IMR-90 (cell line): ENCODE measurements at regions not wholly inside any gene's neighbourhood (a gene's known extent, or its start where the extent isn't known, plus 50 kb on each side); places are given as distances from the start of the nearest gene placed in this dataset.

Experiments
- ATAC-seq: fragments of 200-7000 bp; cut with Tn5 transposase; 2 replicates; pipeline ENCODE4 v1.9.1; 2020; ENCODE audit warnings: low read depth, mild to moderate bottlenecking, moderate library complexity
- BruUV-seq: library from RNA; stranded (reverse); fragments of 400-500 nt; replicated peaks from 2 replicates; lab custom pipeline; 2021; lab: Mats Ljungman, UMichigan
- CTCF ChIA-PET: fragments of 300-600 bp; formaldehyde crosslinking; extraction: SDS; loops from one replicate; lab custom pipeline; 2021; ENCODE audit warnings: antibody characterized with exemption; lab: Yijun Ruan, JAX
- POLR2A ChIA-PET: fragments of 300-600 bp; sonication (Branson Sonifier 250); formaldehyde crosslinking; loops from one replicate; lab custom pipeline; 2022; ENCODE audit warnings: antibody characterized with exemption; ENCODE audit not compliant: unreplicated experiment; lab: Charles Lee
- DNase-seq: peaks from one replicate; pipeline ENCODE4 v3.0.0; 2013
- H2AFZ ChIP-seq: replicated peaks from 2 replicates; pipeline ENCODE3; 2013; ENCODE audit warnings: low read length, mild to moderate bottlenecking; ENCODE audit not compliant: poor library complexity
- H2AK5ac ChIP-seq: 2 replicates; pipeline ENCODE4 v1.6.1; 2013; ENCODE audit warnings: low read depth, low read length, inconsistent platforms
- H2AK9ac ChIP-seq: replicated peaks from 2 replicates; pipeline ENCODE3; 2013; ENCODE audit warnings: mild to moderate bottlenecking, low read depth, low read length, moderate library complexity; ENCODE audit not compliant: poor library complexity
- H2BK120ac ChIP-seq: 2 replicates; pipeline ENCODE4 v1.6.1; 2013; ENCODE audit warnings: low read depth, low read length, inconsistent platforms
- H2BK15ac ChIP-seq: 3 replicates; pipeline ENCODE4 v1.6.1; 2013; ENCODE audit warnings: low read depth, low read length, inconsistent platforms
- H2BK20ac ChIP-seq: 2 replicates; pipeline ENCODE4 v1.6.1; 2013; ENCODE audit warnings: low read depth, mild to moderate bottlenecking, inconsistent platforms, low read length, moderate library complexity
- H2BK5ac ChIP-seq: 2 replicates; pipeline ENCODE4 v1.6.1; 2013; ENCODE audit warnings: mild to moderate bottlenecking, low read depth, low read length, inconsistent platforms; ENCODE audit not compliant: poor library complexity, severe bottlenecking
- H3K14ac ChIP-seq: replicated peaks from 2 replicates; pipeline ENCODE4 v1.6.1; 2013; ENCODE audit warnings: low read depth, low read length, inconsistent platforms
- H3K18ac ChIP-seq: 2 replicates; pipeline ENCODE4 v1.6.1; 2013; ENCODE audit warnings: low read depth, low read length, control low read depth
- H3K23ac ChIP-seq: 2 replicates; pipeline ENCODE4 v1.6.1; 2013; ENCODE audit warnings: low read depth, low read length, inconsistent platforms
- H3K27ac ChIP-seq: 2 replicates; pipeline ENCODE4 v1.5.1; 2013; ENCODE audit warnings: mild to moderate bottlenecking, control low read depth, low read length; ENCODE audit not compliant: insufficient read depth
- H3K27me3 ChIP-seq: 2 replicates; pipeline ENCODE4 v1.6.1; 2013; ENCODE audit warnings: low read length; ENCODE audit not compliant: control insufficient read depth, insufficient read depth
- H3K36me3 ChIP-seq: 2 replicates; pipeline ENCODE4 v1.6.1; 2013; ENCODE audit warnings: low read length, mixed read lengths; ENCODE audit not compliant: control insufficient read depth, insufficient read depth
- H3K4ac ChIP-seq: 2 replicates; pipeline ENCODE4 v1.6.1; 2013; ENCODE audit warnings: low read depth, low read length, inconsistent platforms
- H3K4me1 ChIP-seq: 2 replicates; pipeline ENCODE4 v1.6.1; 2013; ENCODE audit warnings: low read length, mixed read lengths; ENCODE audit not compliant: control insufficient read depth, insufficient read depth
- H3K4me2 ChIP-seq: 2 replicates; pipeline ENCODE4 v1.6.1; 2013; ENCODE audit warnings: low read depth, mild to moderate bottlenecking, control low read depth, low read length, moderate library complexity
- H3K4me3 ChIP-seq: 2 replicates; pipeline ENCODE4 v1.5.1; 2013; ENCODE audit warnings: low read depth, mild to moderate bottlenecking, control low read depth, low read length, moderate library complexity; ENCODE audit not compliant: insufficient read depth
- H3K56ac ChIP-seq: 2 replicates; pipeline ENCODE4 v1.6.1; 2013; ENCODE audit warnings: low read length, inconsistent platforms; ENCODE audit not compliant: insufficient read depth; ENCODE audit errors: extremely low read depth
- H3K79me1 ChIP-seq, 2 experiments: 2 replicates each; pipeline ENCODE4 v1.6.1; 2013; ENCODE audit warnings: low read length in 2 of 2, inconsistent platforms in 1 of 2, low read depth in 1 of 2
- H3K9ac ChIP-seq: 2 replicates; pipeline ENCODE4 v1.6.1; 2013; ENCODE audit warnings: low read depth, low read length, control low read depth
- H3K9me1 ChIP-seq: 2 replicates; pipeline ENCODE4 v1.6.1; 2013; ENCODE audit warnings: low read length, inconsistent platforms; ENCODE audit not compliant: insufficient read depth
- H3K9me3 ChIP-seq: 2 replicates; pipeline ENCODE4 v1.6.1; 2013; ENCODE audit warnings: low read length; ENCODE audit not compliant: control insufficient read depth, insufficient read depth
- H4K20me1 ChIP-seq: 2 replicates; pipeline ENCODE4 v1.6.1; 2013; ENCODE audit warnings: low read length, inconsistent platforms; ENCODE audit not compliant: insufficient read depth
- H4K5ac ChIP-seq: 2 replicates; pipeline ENCODE4 v1.6.1; 2013; ENCODE audit warnings: mild to moderate bottlenecking, low read depth, low read length, control low read depth
- H4K8ac ChIP-seq, 2 experiments: 2 replicates each; pipeline ENCODE4 v1.6.1; 2013; ENCODE audit warnings: low read depth in 2 of 2, low read length in 2 of 2, control low read depth in 1 of 2, inconsistent platforms in 1 of 2
- H4K91ac ChIP-seq: 2 replicates; pipeline ENCODE4 v1.6.1; 2013; ENCODE audit warnings: low read depth, low read length, inconsistent platforms; ENCODE audit not compliant: insufficient read depth
- BHLHE40 ChIP-seq: fragments of 150-350 bp; IDR thresholded peaks from 2 replicates; pipeline ENCODE4 v1.6.1; 2016; ENCODE audit warnings: mild to moderate bottlenecking, low read depth, low read length
- CEBPB ChIP-seq: IDR thresholded peaks from 2 replicates; pipeline ENCODE4 v1.6.1; 2012; ENCODE audit warnings: low read depth, low read length, improper control_type of control experiment
- CHD1 ChIP-seq: IDR thresholded peaks from 2 replicates; pipeline ENCODE4 v1.6.1; 2012; ENCODE audit warnings: low read depth, low read length, improper control_type of control experiment
- ELK1 ChIP-seq: fragments of 150-350 bp; IDR thresholded peaks from 2 replicates; pipeline ENCODE4 v1.6.1; 2016; ENCODE audit warnings: low read depth, mild to moderate bottlenecking, low read length, moderate library complexity, borderline replicate concordance
- FOS ChIP-seq: fragments of 150-350 bp; IDR thresholded peaks from 2 replicates; pipeline ENCODE4 v1.6.1; 2016; ENCODE audit warnings: low read depth, low read length
- MAFK ChIP-seq: IDR thresholded peaks from 2 replicates; pipeline ENCODE4 v1.6.1; 2012; ENCODE audit warnings: low read depth, low read length, improper control_type of control experiment
- MAZ ChIP-seq: IDR thresholded peaks from 2 replicates; pipeline ENCODE4 v1.6.1; 2012; ENCODE audit warnings: low read depth, mild to moderate bottlenecking, low read length, improper control_type of control experiment, moderate library complexity, borderline replicate concordance
- MXI1 ChIP-seq: IDR thresholded peaks from 2 replicates; pipeline ENCODE4 v1.6.1; 2012; ENCODE audit warnings: low read depth, mild to moderate bottlenecking, low read length, moderate library complexity, borderline replicate concordance
- NFE2L2 ChIP-seq: fragments of 150-350 bp; IDR thresholded peaks from 2 replicates; pipeline ENCODE4 v1.6.1; 2016; ENCODE audit warnings: low read depth, mild to moderate bottlenecking, low read length
- RAD21 ChIP-seq: IDR thresholded peaks from 2 replicates; pipeline ENCODE4 v1.6.1; 2012; ENCODE audit warnings: low read length, improper control_type of control experiment
- RFX5 ChIP-seq: IDR thresholded peaks from 2 replicates; pipeline ENCODE4 v1.8.0; 2012; ENCODE audit warnings: low read depth, mild to moderate bottlenecking, low read length, moderate library complexity
- SMC3 ChIP-seq: fragments of 150-350 bp; IDR thresholded peaks from 2 replicates; pipeline ENCODE4 v1.6.1; 2016; ENCODE audit warnings: low read depth, mild to moderate bottlenecking, antibody characterized with exemption, low read length, moderate library complexity
- USF2 ChIP-seq: fragments of 150-350 bp; IDR thresholded peaks from 2 replicates; pipeline ENCODE4 v1.6.1; 2017; ENCODE audit warnings: mild to moderate bottlenecking, antibody characterized with exemption, low read length, low read depth
- WGBS, 2 experiments: methylation state at CpG; one replicate each; pipeline versions ENCODE4 v1.1.5 to v1.1.7; 2013; ENCODE audit warnings: missing lambda C conversion rate in 2 of 2; ENCODE audit not compliant: insufficient read length in 1 of 2; ENCODE audit errors: extremely low coverage in 2 of 2; 5-methylcytosine and 5-hydroxymethylcytosine counted together
- dilution Hi-C: fragments of 300-500 bp; cut with HindIII; formaldehyde crosslinking; loops from one replicate; pipeline ENCODE4 v1.14.3; 2018; ENCODE audit warnings: low sequenced_read_pairs; ENCODE audit not compliant: unreplicated experiment
- in situ Hi-C: fragments of 300-500 bp; cut with MboI; formaldehyde crosslinking; loops from 3 replicates; pipeline ENCODE4 v1.14.3; 2019; ENCODE audit warnings: low sequenced_read_pairs, inconsistent platforms, mixed read lengths
- intact Hi-C: fragments of 100-400 bp; cut with micrococcal nuclease; formaldehyde crosslinking; loops from 2 replicates; pipeline ENCODE4 v1.10.0; 2022

- WGBS, 2 experiments = 100% methylated on average over 2 of the region's 4 CpGs; no CpG with 5 or more reads in 1 of the 2 experiments
- in situ Hi-C loops (no loop called here), dilution Hi-C loops (no loop called here), intact Hi-C loops (no loop called here)
- H2BK15ac ChIP-seq = peak overlapping the region; percentile 58; the same call in 2 of the 3 replicates
- H4K91ac ChIP-seq = peak overlapping the region; percentile 86
- no peaks in the 10 kb centered on the region for H4K20me1 ChIP-seq
- ChIA-PET POLR2A (no interaction called here), CTCF (no interaction called here)
- H2AFZ ChIP-seq = peak overlapping the region; percentile 70
- peak overlapping the region; percentile 90 for H3K14ac ChIP-seq
- H3K9ac ChIP-seq = no peak overlapping the region
- peak overlapping the region; percentile 63 for H3K23ac ChIP-seq
- H3K79me1 ChIP-seq = 0 out of 4 replicates have a peak, but pooled peaks cover 0 to 4% of the 10 kb centered on the region in 2 experiments
- no peak overlapping the region for H3K4me3 ChIP-seq
- peak overlapping the region; percentile 78 for H3K4ac ChIP-seq
- H3K56ac ChIP-seq = no peak overlapping the region
- H3K4me1 ChIP-seq = peaks cover 19% of the 10 kb centered on the region
- TF ChIP-seq CHD1 (no peak), MAZ (no peak), FOS (no peak), NFE2L2 (no peak), USF2 (no peak), SMC3 (no peak), BHLHE40 (no peak), RAD21 (no peak), CEBPB (no peak), MAFK (no peak), RFX5 (no peak), ELK1 (no peak), MXI1 (no peak)
- H2BK20ac ChIP-seq = peak overlapping the region; percentile 89
- no peak for DNase-seq
- BruUV-seq = no TSS peak
- H3K4me2 ChIP-seq = no peak overlapping the region
- peak overlapping the region; percentile 74; the same call in 1 of the 2 replicates for H3K18ac ChIP-seq
- H2AK5ac ChIP-seq = peak overlapping the region; percentile 84
- no peaks in the 10 kb centered on the region for H3K27me3 ChIP-seq
- H2BK120ac ChIP-seq = peak overlapping the region; percentile 91
- H4K5ac ChIP-seq = peak overlapping the region; percentile 49
- H4K8ac ChIP-seq = peak overlapping the region; percentile 12 to 80; a peak in 2 of 4 replicates
- H3K27ac ChIP-seq = peak overlapping the region; percentile 27; the same call in 1 of the 2 replicates
- H2AK9ac ChIP-seq = peak overlapping the region; percentile 10
- H3K9me3 ChIP-seq = no peaks in the 10 kb centered on the region
- no peaks in the 10 kb centered on the region for H3K36me3 ChIP-seq
- H2BK5ac ChIP-seq = peak overlapping the region; percentile 61
- peaks cover 10% of the 10 kb centered on the region; the same call in 1 of the 2 replicates for H3K9me1 ChIP-seq
- ATAC-seq = no peak
Observed at GRCh38 chr13:44669534-44669933, 93.4 kb upstream of the TSC22D1 start.
